B cell (primary cell): ENCODE measurements at regions not wholly inside any gene's neighbourhood (a gene's known extent, or its start where the extent isn't known, plus 50 kb on each side); places are given as distances from the start of the nearest gene placed in this dataset.

ENCODE experiments used
- ATAC-seq: fragments of 200-7000 bp; cut with Tn5 transposase; one replicate; pipeline ENCODE4 v1.10.0; 2021; ENCODE audit warnings: low read depth, mild to moderate bottlenecking, moderate number of reproducible peaks, moderate library complexity
- CTCF ChIA-PET: fragments of 350-600 bp; sonication (Branson Sonifier 250); formaldehyde crosslinking; loops from one replicate; lab custom pipeline; 2021; ENCODE audit warnings: antibody characterized with exemption, inconsistent platforms; lab: Charles Lee
- POLR2A ChIA-PET: fragments of 350-600 bp; sonication (Branson Sonifier 250); formaldehyde crosslinking; loops from one replicate; lab custom pipeline; 2021; ENCODE audit warnings: antibody characterized with exemption; lab: Charles Lee
- DNase-seq: peaks from one replicate; pipeline ENCODE4 v3.0.0; 2013
- H2AFZ ChIP-seq: 2 replicates; pipeline ENCODE4 v1.6.1; 2012; ENCODE audit warnings: mild to moderate bottlenecking, low read depth, low read length; ENCODE audit not compliant: insufficient read depth, poor library complexity, severe bottlenecking
- H3K27ac ChIP-seq, 2 donors: 1 replicate in 1 of 2; 2 replicates in 1 of 2; pipeline ENCODE4 v1.5.1; 2012 to 2013; ENCODE audit warnings: low read length in 2 of 2, mild to moderate bottlenecking in 2 of 2, moderate library complexity in 1 of 2
- H3K27me3 ChIP-seq, 4 experiments: fragments of 200-600 bp in 1 of 4; sonication (generic) in 1 of 4; replicated peaks in 1 of 4; 1 replicate in 2 of 4; 2 replicates in 2 of 4; pipeline versions ENCODE4 v1.6.1 to v1.7.0; 2013 to 2016; ENCODE audit warnings: low read length in 3 of 4, mild to moderate bottlenecking in 2 of 4, mixed read lengths in 1 of 4, moderate library complexity in 1 of 4; ENCODE audit not compliant: insufficient read depth in 4 of 4, control insufficient read depth in 3 of 4; ENCODE audit errors: control extremely low read depth in 1 of 4
- H3K36me3 ChIP-seq, 2 experiments: replicated peaks in 1 of 2; 1 replicate in 1 of 2; 2 replicates in 1 of 2; pipeline versions ENCODE4 v1.6.1 to v1.7.1; 2013; ENCODE audit warnings: low read length in 1 of 2; ENCODE audit not compliant: insufficient read depth in 2 of 2, control insufficient read depth in 1 of 2; ENCODE audit errors: control extremely low read depth in 1 of 2, extremely low read depth in 1 of 2
- H3K4me1 ChIP-seq, 2 donors: fragments of 200-600 bp in 1 of 2; sonication (generic) in 1 of 2; 1 replicate in 1 of 2; 2 replicates in 1 of 2; pipeline versions ENCODE4 v1.5.1 to v1.6.1; 2013 to 2017; ENCODE audit warnings: low read length in 2 of 2; ENCODE audit not compliant: control insufficient read depth in 2 of 2, insufficient read depth in 2 of 2
- H3K4me2 ChIP-seq: replicated peaks from 2 replicates; pipeline ENCODE3; 2012; ENCODE audit warnings: mild to moderate bottlenecking, low read depth, low read length; ENCODE audit not compliant: poor library complexity, severe bottlenecking
- H3K4me3 ChIP-seq, 5 experiments: fragments of 200-600 bp in 1 of 5; sonication (generic) in 1 of 5; 1 replicate in 3 of 5; 2 replicates in 2 of 5; pipeline versions ENCODE4 v1.5.1 to v1.7.0; 2011 to 2016; ENCODE audit warnings: low read length in 4 of 5, mild to moderate bottlenecking in 4 of 5, low read depth in 2 of 5, control low read depth in 1 of 5, moderate library complexity in 1 of 5; ENCODE audit not compliant: insufficient read depth in 1 of 5; ENCODE audit errors: control extremely low read depth in 1 of 5, extremely low read depth in 1 of 5
- H3K79me2 ChIP-seq: fragments of 200-600 bp; sonication (generic); one replicate; pipeline ENCODE4 v1.6.0; 2016; ENCODE audit warnings: low read length; ENCODE audit not compliant: control insufficient read depth, insufficient read depth
- H3K9ac ChIP-seq: fragments of 200-600 bp; sonication (generic); 2 replicates; pipeline ENCODE4 v1.6.1; 2017; ENCODE audit warnings: mild to moderate bottlenecking, low read length, moderate library complexity
- H3K9me3 ChIP-seq, 3 donors: one replicate each; pipeline versions ENCODE4 v1.6.1 to v1.7.1; 2013; ENCODE audit warnings: low read length in 2 of 3; ENCODE audit not compliant: control insufficient read depth in 2 of 3, insufficient read depth in 1 of 3; ENCODE audit errors: control extremely low read depth in 1 of 3
- H4K20me1 ChIP-seq: 2 replicates; pipeline ENCODE4 v1.6.0; 2012; ENCODE audit warnings: mild to moderate bottlenecking, low read length; ENCODE audit not compliant: insufficient read depth, control insufficient read depth, poor library complexity, severe bottlenecking
- H3K27ac Mint-ChIP-seq: one replicate; pipeline ENCODE4 v1.8.0; 2021; ENCODE audit warnings: mixed read lengths
- H3K27me3 Mint-ChIP-seq: one replicate; pipeline ENCODE4 v1.8.0; 2021; ENCODE audit warnings: mixed read lengths
- H3K4me1 Mint-ChIP-seq: one replicate; pipeline ENCODE4 v1.8.0; 2021; ENCODE audit warnings: mixed read lengths
- H3K4me3 Mint-ChIP-seq: one replicate; pipeline ENCODE4 v1.8.0; 2021; ENCODE audit warnings: mixed read lengths
- H3K9me3 Mint-ChIP-seq: one replicate; pipeline ENCODE4 v1.8.0; 2022; ENCODE audit warnings: mixed read lengths; ENCODE audit not compliant: insufficient read depth
- CTCF ChIP-seq: fragments of 200-600 bp; IDR thresholded peaks from one replicate; pipeline ENCODE4 v1.8.0; 2022; ENCODE audit warnings: antibody characterized with exemption, mild to moderate bottlenecking
- EZH2 ChIP-seq: IDR thresholded peaks from 2 replicates; pipeline ENCODE4 v1.6.1; 2012; ENCODE audit warnings: borderline replicate concordance, low read depth, mild to moderate bottlenecking, moderate library complexity, low read length; ENCODE audit not compliant: insufficient read depth, poor library complexity, severe bottlenecking
- WGBS: methylation state at CpG from one replicate; pipeline ENCODE4 v1.1.5; 2013; ENCODE audit warnings: missing lambda C conversion rate; ENCODE audit not compliant: insufficient coverage; 5-methylcytosine and 5-hydroxymethylcytosine counted together
- intact Hi-C: fragments of 100-400 bp; cut with micrococcal nuclease; formaldehyde crosslinking; loops from one replicate; pipeline ENCODE4 v1.10.0; 2022

- Mint-ChIP-seq H3K9me3 (peaks cover 3% of the 10 kb centered on the region), H3K27ac (no peak overlapping the region), H3K4me3 (no peak overlapping the region), H3K27me3 (peaks cover 4% of the 10 kb centered on the region), H3K4me1 (no peaks in the 10 kb centered on the region)
- ATAC-seq: no peak
- CTCF ChIA-PET: no interaction called here
- Histone ChIP-seq H3K36me3 (no peaks in the 10 kb centered on the region), H3K9ac (no peak overlapping the region), H3K9me3 (peaks cover 0 to 8% (median 0%) of the 10 kb centered on the region in 3 donors), H3K79me2 (no peaks in the 10 kb centered on the region), H3K27me3 (peaks cover 0 to 3% (median 0%) of the 10 kb centered on the region in 4 experiments), H3K4me2 (no peak overlapping the region), H4K20me1 (no peaks in the 10 kb centered on the region), H3K4me3 (no peak overlapping the region), H2AFZ (no peak overlapping the region), H3K27ac (no peak overlapping the region), H3K4me1 (no peaks in the 10 kb centered on the region)
- WGBS: 85% methylated on average over 2 of the region's 2 CpGs
- TF ChIP-seq CTCF: no peak
- no peak for TF ChIP-seq EZH2
- POLR2A ChIA-PET: no interaction called here
- intact Hi-C loops: no loop called here
- no peak for DNase-seq
Measured at GRCh38 chr5:175032013-175032412, 307.6 kb downstream of the MSX2 start.

GRCh38 chr5:175027390-175027789, 303.0 kb downstream of the MSX2 start:
- Histone ChIP-seq H3K4me3 (no peak overlapping the region), H3K9me3 (peaks cover 0 to 12% (median 0%) of the 10 kb centered on the region in 3 donors), H3K27me3 (peaks cover 0 to 3% (median 0%) of the 10 kb centered on the region in 4 experiments), H3K36me3 (no peaks in the 10 kb centered on the region), H3K9ac (no peak overlapping the region), H4K20me1 (no peaks in the 10 kb centered on the region), H3K27ac (no peak overlapping the region), H3K4me1 (no peaks in the 10 kb centered on the region), H3K79me2 (no peaks in the 10 kb centered on the region), H3K4me2 (no peak overlapping the region), H2AFZ (no peak overlapping the region)
- ATAC-seq: no peak
- H3K9me3 Mint-ChIP-seq: peaks cover 5% of the 10 kb centered on the region
- peaks cover 4% of the 10 kb centered on the region for H3K27me3 Mint-ChIP-seq
- intact Hi-C loops: no loop called here
- H3K4me3 Mint-ChIP-seq: no peak overlapping the region
- WGBS: 100% methylated on average over 1 of the region's 3 CpGs
- TF ChIP-seq EZH2: no peak
- TF ChIP-seq CTCF: no peak
- CTCF ChIA-PET: no interaction called here
- H3K4me1 Mint-ChIP-seq: no peaks in the 10 kb centered on the region
- no peak for DNase-seq
- POLR2A ChIA-PET: no interaction called here
- no peak overlapping the region for H3K27ac Mint-ChIP-seq
